Natural killer cell (primary cell): ENCODE measurements at regions not wholly inside any gene's neighbourhood (a gene's known extent, or its start where the extent isn't known, plus 50 kb on each side); places are given as distances from the start of the nearest gene placed in this dataset.
A peak's percentile ranks its signal among the peaks of the same experiment; 100 is the strongest.

Experiments
- ATAC-seq, 3 donors: fragments of 150-1000 bp in 2 of 3; fragments of 200-7000 bp in 1 of 3; cut with Tn5 transposase; 1 replicate in 1 of 3; 2 replicates in 2 of 3; pipeline ENCODE4 v1.10.0; 2021; ENCODE audit warnings: mild to moderate bottlenecking in 2 of 3, moderate library complexity in 2 of 3
- DNase-seq, 2 donors: peaks; one replicate each; pipeline versions ENCODE4 v3.0.0 to v3.0.0-alpha.2; 2013 to 2021; ENCODE audit warnings: mixed read lengths in 1 of 2
- H3K27ac ChIP-seq: one replicate; pipeline ENCODE4 v1.5.1; 2013; ENCODE audit warnings: mild to moderate bottlenecking, low read length
- H3K27me3 ChIP-seq: one replicate; pipeline ENCODE4 v1.6.1; 2013; ENCODE audit warnings: low read length; ENCODE audit not compliant: control insufficient read depth, insufficient read depth
- H3K36me3 ChIP-seq: one replicate; pipeline ENCODE4 v1.6.1; 2013; ENCODE audit warnings: low read length; ENCODE audit not compliant: control insufficient read depth, insufficient read depth
- H3K4me1 ChIP-seq: one replicate; pipeline ENCODE4 v1.6.1; 2013; ENCODE audit warnings: low read length; ENCODE audit not compliant: control insufficient read depth, insufficient read depth
- H3K4me3 ChIP-seq: one replicate; pipeline ENCODE4 v1.5.1; 2013; ENCODE audit warnings: low read length
- H3K9me3 ChIP-seq: one replicate; pipeline ENCODE4 v1.6.1; 2013; ENCODE audit warnings: low read length; ENCODE audit not compliant: control insufficient read depth, insufficient read depth
- H3K27ac Mint-ChIP-seq, 2 donors: one replicate each; pipeline ENCODE4 v1.8.0; 2022; ENCODE audit warnings: mild to moderate bottlenecking in 2 of 2, mixed read lengths in 2 of 2, moderate library complexity in 1 of 2
- H3K27me3 Mint-ChIP-seq, 2 donors: one replicate each; pipeline ENCODE4 v1.8.0; 2022; ENCODE audit warnings: low read depth in 2 of 2, mixed read lengths in 2 of 2
- H3K36me3 Mint-ChIP-seq: one replicate; pipeline ENCODE4 v1.8.0; 2022; ENCODE audit warnings: mixed read lengths
- H3K4me1 Mint-ChIP-seq, 2 donors: one replicate each; pipeline ENCODE4 v1.8.0; 2022; ENCODE audit warnings: mixed read lengths in 2 of 2
- H3K4me3 Mint-ChIP-seq: one replicate; pipeline ENCODE4 v1.8.0; 2022; ENCODE audit warnings: mild to moderate bottlenecking, moderate library complexity, mixed read lengths
- H3K9me3 Mint-ChIP-seq, 2 donors: one replicate each; pipeline ENCODE4 v1.8.0; 2022; ENCODE audit warnings: mixed read lengths in 2 of 2
- CTCF ChIP-seq: fragments of 200-600 bp; IDR thresholded peaks from one replicate; pipeline ENCODE4 v1.8.0; 2022; ENCODE audit warnings: antibody characterized with exemption
- WGBS: methylation state at CpG from one replicate; pipeline ENCODE4 v1.1.7; 2013; ENCODE audit warnings: missing lambda C conversion rate; ENCODE audit not compliant: insufficient coverage; 5-methylcytosine and 5-hydroxymethylcytosine counted together
- intact Hi-C: fragments of 100-400 bp; cut with micrococcal nuclease; formaldehyde crosslinking; loops from one replicate; pipeline ENCODE4 v1.14.2; 2022

GRCh38 chr20:58579069-58579818 lies 64.0 kb upstream of the APCDD1L start:
- H3K27ac ChIP-seq, result no peak overlapping the region
- H3K4me1 Mint-ChIP-seq, result no peaks in the 10 kb centered on the region
- no peaks in the 10 kb centered on the region for H3K9me3 Mint-ChIP-seq
- no peaks in the 10 kb centered on the region for H3K4me1 ChIP-seq
- peaks cover 9 to 18% of the 10 kb centered on the region in 2 donors for H3K27me3 Mint-ChIP-seq
- DNase-seq (no peak), ATAC-seq (no peak)
- no peak overlapping the region for H3K4me3 ChIP-seq
- no peaks in the 10 kb centered on the region for H3K36me3 ChIP-seq
- H3K9me3 ChIP-seq, result no peaks in the 10 kb centered on the region
- H3K27me3 ChIP-seq, result no peaks in the 10 kb centered on the region
- WGBS, result 91% methylated on average over 15 of the region's 15 CpGs
- intact Hi-C loops, result no loop called here
- no peak for TF ChIP-seq CTCF
- no peak overlapping the region for H3K27ac Mint-ChIP-seq
- H3K36me3 Mint-ChIP-seq, result no peaks in the 10 kb centered on the region
- H3K4me3 Mint-ChIP-seq, result no peak overlapping the region

GRCh38 chr20:58577871-58578598 lies 62.8 kb upstream of the APCDD1L start:
- Histone ChIP-seq H3K36me3 (no peaks in the 10 kb centered on the region), H3K27ac (no peak overlapping the region), H3K9me3 (no peaks in the 10 kb centered on the region), H3K4me1 (no peaks in the 10 kb centered on the region), H3K4me3 (no peak overlapping the region), H3K27me3 (no peaks in the 10 kb centered on the region)
- no peaks in the 10 kb centered on the region for H3K4me1 Mint-ChIP-seq
- H3K36me3 Mint-ChIP-seq, result no peaks in the 10 kb centered on the region
- no peak overlapping the region for H3K4me3 Mint-ChIP-seq
- DNase-seq (no peak), ATAC-seq (no peak)
- TF ChIP-seq CTCF, result no peak
- intact Hi-C loops, result no loop called here
- no peaks in the 10 kb centered on the region for H3K9me3 Mint-ChIP-seq
- WGBS, result 85% methylated on average over 23 of the region's 23 CpGs
- H3K27me3 Mint-ChIP-seq, result peaks cover 9 to 18% of the 10 kb centered on the region in 2 donors
- H3K27ac Mint-ChIP-seq, result no peak overlapping the region

GRCh38 chr20:58577139-58577806 lies 62.1 kb upstream of the APCDD1L start:
- peak in 1 of 3 donors; percentile 30 for ATAC-seq
- Histone ChIP-seq H3K27ac (no peak overlapping the region), H3K4me1 (no peaks in the 10 kb centered on the region), H3K27me3 (no peaks in the 10 kb centered on the region), H3K9me3 (no peaks in the 10 kb centered on the region), H3K4me3 (no peak overlapping the region), H3K36me3 (no peaks in the 10 kb centered on the region)
- Mint-ChIP-seq H3K4me3 (no peak overlapping the region), H3K36me3 (no peaks in the 10 kb centered on the region), H3K9me3 (no peaks in the 10 kb centered on the region), H3K27me3 (peaks cover 9 to 15% of the 10 kb centered on the region in 2 donors), H3K4me1 (no peaks in the 10 kb centered on the region), H3K27ac (no peak overlapping the region)
- no peak for DNase-seq
- intact Hi-C loops, result no loop called here
- no peak for TF ChIP-seq CTCF
- 87% methylated on average over 12 of the region's 13 CpGs for WGBS
